ENCODE measurements at regions not wholly inside any gene's neighbourhood (a gene's known extent, or its start where the extent isn't known, plus 50 kb on each side); places are given as distances from the start of the nearest gene placed in this dataset.

DNA sequence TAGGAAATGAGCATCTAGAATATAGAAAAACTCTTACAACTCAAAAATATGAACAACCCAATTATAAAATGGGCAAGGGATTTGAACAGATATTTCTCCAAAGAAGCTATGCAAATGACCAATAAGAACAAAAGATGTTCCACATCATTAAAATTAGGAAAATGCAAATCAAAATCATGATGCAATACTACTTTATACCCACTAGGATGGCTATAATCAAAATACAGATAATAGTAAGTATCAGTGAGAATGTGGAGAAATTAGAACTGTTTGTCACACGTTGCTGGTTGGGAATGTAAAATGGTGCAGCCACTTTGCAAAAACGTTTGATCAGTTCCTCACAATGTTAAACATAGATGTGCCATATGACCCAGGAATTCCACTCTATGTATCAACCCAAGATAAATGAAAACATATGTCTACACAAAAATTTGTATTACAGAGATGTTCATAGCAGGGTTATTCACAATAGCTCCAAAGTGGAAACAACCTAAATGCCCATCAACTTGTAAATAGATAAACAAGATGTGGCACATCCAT lies 558.4 kb downstream of the SLC4A3 start:
- no peak for TF ChIP-seq EP300 (IDR thresholded peaks at IDR 0.05; ENCODE audit: low read length)
- TF ChIP-seq ZNF740 (CRISPR knock-in tag; IDR thresholded peaks at IDR 0.05) = no peak
- no peak for TF ChIP-seq ZNF740 (tag; IDR thresholded peaks at IDR 0.05)
- TF ChIP-seq ZNF165 (CRISPR knock-in tag; IDR thresholded peaks at IDR 0.05; ENCODE audit: borderline replicate concordance) = no peak
- no peak for TF ChIP-seq FOXK2 (conservative IDR thresholded peaks at IDR 0.05 in 1 of 2, IDR thresholded peaks at IDR 0.05 in 1 of 2; ENCODE audit: low read depth in 2 of 2)
- no peak for TF ChIP-seq ARID1B (IDR thresholded peaks at IDR 0.05)

All from K562 (cell line).